Stomach (tissue), 8 donors: ENCODE measurements at regions not wholly inside any gene's neighbourhood (a gene's known extent, or its start where the extent isn't known, plus 50 kb on each side); places are given as distances from the start of the nearest gene placed in this dataset.

ENCODE experiments used
- DNase-seq, 2 donors: peaks; one replicate each; pipeline versions ENCODE4 v3.0.0 to v3.0.0-alpha.2; 2013 to 2019
- H3K27ac ChIP-seq, 5 donors: fragments of 200-600 bp in 4 of 5; sonication (generic) in 4 of 5; one replicate each; pipeline ENCODE4 v1.5.1; 2013 to 2019; ENCODE audit warnings: mild to moderate bottlenecking in 1 of 5, moderate library complexity in 1 of 5
- H3K27me3 ChIP-seq, 3 donors: fragments of 200-600 bp; sonication (generic); one replicate each; pipeline ENCODE4 v1.5.1; 2017 to 2019; ENCODE audit warnings: mixed run types in 1 of 3
- H3K36me3 ChIP-seq, 4 donors: fragments of 200-600 bp; sonication (generic); 1 replicate in 3 of 4; 2 replicates in 1 of 4; pipeline ENCODE4 v1.5.1; 2016 to 2019
- H3K4me1 ChIP-seq, 4 donors: fragments of 200-600 bp; sonication (generic); one replicate each; pipeline ENCODE4 v1.5.1; 2016 to 2019
- H3K4me3 ChIP-seq, 4 donors: fragments of 200-600 bp; sonication (generic) in 3 of 4; one replicate each; pipeline ENCODE4 v1.5.1; 2016 to 2019; ENCODE audit warnings: mild to moderate bottlenecking in 1 of 4
- H3K9me3 ChIP-seq, 4 donors: fragments of 200-600 bp; sonication (generic); one replicate each; pipeline ENCODE4 v1.5.1; 2016 to 2019
- CTCF ChIP-seq, 7 experiments: fragments of 450-650 bp in 4 of 7; fragments of 200-600 bp in 3 of 7; sonication (generic) in 3 of 7; IDR thresholded peaks; one replicate each; pipeline ENCODE4 v1.5.1; 2016 to 2019; ENCODE audit warnings: antibody characterized with exemption in 7 of 7, control low read depth in 2 of 7, mild to moderate bottlenecking in 1 of 7
- EP300 ChIP-seq: sonication (generic); formaldehyde crosslinking; IDR thresholded peaks from one replicate; pipeline ENCODE4 v1.6.1; 2017; ENCODE audit warnings: antibody characterized with exemption
- POLR2A ChIP-seq, 4 donors: fragments of 450-650 bp; IDR thresholded peaks; one replicate each; pipeline ENCODE4 v1.6.1; 2016; ENCODE audit warnings: antibody characterized with exemption in 4 of 4, control low read depth in 2 of 4, mild to moderate bottlenecking in 1 of 4, moderate library complexity in 1 of 4
- POLR2AphosphoS5 ChIP-seq, 3 donors: sonication (generic); formaldehyde crosslinking; IDR thresholded peaks; one replicate each; pipeline ENCODE4 v1.6.1; 2016; ENCODE audit warnings: antibody characterized with exemption in 3 of 3
- WGBS, 5 donors: extraction: QIAGEN DNeasy Blood & Tissue Kit in 3 of 5; methylation state at CpG; one replicate each; pipeline versions ENCODE4 v1.1.5 to v1.1.7; 2013 to 2018; 5-methylcytosine and 5-hydroxymethylcytosine counted together
- intact Hi-C: fragments of 100-400 bp; cut with DNase I; formaldehyde crosslinking; loops from one replicate; pipeline ENCODE4 v1.15.1; 2023; ENCODE audit warnings: low total_unique reads
- donor health status: healthy with polysubstance abuse.
- donor health status: Bipolar disorder and iron deficiency.
- donor health status: healthy.

- H3K9me3 ChIP-seq = peaks cover 0 to 7% (median 0%) of the 10 kb centered on the region in 4 donors
- no peak for DNase-seq
- H3K36me3 ChIP-seq = no peaks in the 10 kb centered on the region
- 59 to 80% (median 73%) methylated on average over 3 of the region's 3 CpGs for WGBS, 5 donors
- TF ChIP-seq POLR2AphosphoS5 (IDR thresholded peaks at IDR 0.05) = no peak
- no peak for TF ChIP-seq EP300
- TF ChIP-seq CTCF (IDR thresholded peaks at IDR 0.05) = no peak
- no peak for TF ChIP-seq POLR2A (IDR thresholded peaks at IDR 0.05)
- H3K27ac ChIP-seq = no peak overlapping the region
- H3K4me1 ChIP-seq = no peaks in the 10 kb centered on the region
- intact Hi-C loops = no loop called here
- H3K27me3 ChIP-seq = no peaks in the 10 kb centered on the region
- H3K4me3 ChIP-seq = no peak overlapping the region
These were observed 593.5 kb downstream of the DIAPH3 start for GRCh38 chr13:59570204-59570603.

- H3K27ac ChIP-seq = no peak overlapping the region
- TF ChIP-seq POLR2AphosphoS5 (IDR thresholded peaks at IDR 0.05) = no peak
- no peak for TF ChIP-seq CTCF (IDR thresholded peaks at IDR 0.05)
- no peak for TF ChIP-seq EP300
- TF ChIP-seq POLR2A (IDR thresholded peaks at IDR 0.05) = no peak
- H3K36me3 ChIP-seq = no peaks in the 10 kb centered on the region
- DNase-seq = no peak
- no peaks in the 10 kb centered on the region for H3K9me3 ChIP-seq
- intact Hi-C loops = no loop called here
- WGBS, 5 donors = 80 to 87% (median 83%) methylated on average over 2 of the region's 2 CpGs
- H3K4me1 ChIP-seq = no peaks in the 10 kb centered on the region
- H3K27me3 ChIP-seq = no peaks in the 10 kb centered on the region
- no peak overlapping the region for H3K4me3 ChIP-seq
These were observed 579.6 kb downstream of the DIAPH3 start for GRCh38 chr13:59584101-59584500.

- intact Hi-C loops = no loop called here
- no peak for DNase-seq
These were observed 578.7 kb downstream of the DIAPH3 start for GRCh38 chr13:59584761-59585670.

GRCh38 chr13:59587030-59587429 lies 576.7 kb downstream of the DIAPH3 start:
- TF ChIP-seq POLR2A (IDR thresholded peaks at IDR 0.05) = no peak
- TF ChIP-seq EP300 = no peak
- TF ChIP-seq POLR2AphosphoS5 (IDR thresholded peaks at IDR 0.05) = no peak
- TF ChIP-seq CTCF (IDR thresholded peaks at IDR 0.05) = no peak
- no peaks in the 10 kb centered on the region for H3K36me3 ChIP-seq
- no peak overlapping the region for H3K4me3 ChIP-seq
- H3K4me1 ChIP-seq = no peaks in the 10 kb centered on the region
- no peaks in the 10 kb centered on the region for H3K9me3 ChIP-seq
- H3K27ac ChIP-seq = no peak overlapping the region
- no peaks in the 10 kb centered on the region for H3K27me3 ChIP-seq
- intact Hi-C loops = no loop called here
- DNase-seq = no peak
- 42 to 61% (median 55%) methylated on average over 3 of the region's 3 CpGs for WGBS, 5 donors

More at GRCh38 chr13:59584761-59585670, 578.7 kb downstream of the DIAPH3 start:
- WGBS, 5 donors = 72 to 92% (median 83%) methylated on average over 10 of the region's 10 CpGs
- H3K36me3 ChIP-seq = no peaks in the 10 kb centered on the region
- no peaks in the 10 kb centered on the region for H3K9me3 ChIP-seq
- no peaks in the 10 kb centered on the region for H3K27me3 ChIP-seq
- no peaks in the 10 kb centered on the region for H3K4me1 ChIP-seq
- H3K27ac ChIP-seq = no peak overlapping the region
- TF ChIP-seq CTCF (IDR thresholded peaks at IDR 0.05) = no peak
- TF ChIP-seq POLR2A (IDR thresholded peaks at IDR 0.05) = no peak
- TF ChIP-seq POLR2AphosphoS5 (IDR thresholded peaks at IDR 0.05) = no peak
- no peak for TF ChIP-seq EP300
- H3K4me3 ChIP-seq = no peak overlapping the region
